PC-3 (cell line): ENCODE measurements at regions not wholly inside any gene's neighbourhood (a gene's known extent, or its start where the extent isn't known, plus 50 kb on each side); places are given as distances from the start of the nearest gene placed in this dataset.

Source experiments
- ATAC-seq: fragments of 200-7000 bp; cut with Tn5 transposase; 2 replicates; pipeline ENCODE4 v1.9.1; 2020; ENCODE audit warnings: mild to moderate bottlenecking, moderate library complexity
- BruUV-seq: library from RNA; stranded (reverse); fragments of 400-500 nt; replicated peaks from 2 replicates; lab custom pipeline; 2021; lab: Mats Ljungman, UMichigan
- CTCF ChIA-PET: fragments of 300-600 bp; sonication (Branson Sonifier 250); formaldehyde crosslinking; loops from one replicate; lab custom pipeline; 2022; ENCODE audit warnings: antibody characterized with exemption; lab: Charles Lee
- POLR2A ChIA-PET: fragments of 300-600 bp; sonication (Branson Sonifier 250); formaldehyde crosslinking; loops from one replicate; lab custom pipeline; 2022; ENCODE audit warnings: antibody characterized with exemption; ENCODE audit not compliant: unreplicated experiment; lab: Charles Lee
- DNase-seq: peaks from one replicate; pipeline ENCODE4 v3.0.0-alpha.2; 2015
- H2AFZ ChIP-seq: fragments of 300-600 bp; sonication (generic); 2 replicates; pipeline ENCODE4 v1.6.0; 2016; ENCODE audit warnings: antibody characterized with exemption, low read length
- H3F3A ChIP-seq: fragments of 300-600 bp; sonication (generic); one replicate; pipeline ENCODE4 v1.6.0; 2017; ENCODE audit warnings: antibody characterized with exemption, low read length, control low read depth, mild to moderate bottlenecking; ENCODE audit not compliant: unreplicated experiment
- H3K27ac ChIP-seq: fragments of 300-600 bp; sonication (generic); 2 replicates; pipeline ENCODE4 v1.5.1; 2016; ENCODE audit warnings: mild to moderate bottlenecking, low read length
- H3K27me3 ChIP-seq: fragments of 300-600 bp; sonication (generic); 2 replicates; pipeline ENCODE4 v1.6.1; 2016; ENCODE audit warnings: low read length, mixed read lengths
- H3K36me3 ChIP-seq: fragments of 300-600 bp; sonication (generic); 2 replicates; pipeline ENCODE4 v1.6.1; 2016; ENCODE audit warnings: low read depth, mixed run types, low read length, mixed read lengths
- H3K4me1 ChIP-seq: fragments of 300-600 bp; sonication (generic); 2 replicates; pipeline ENCODE4 v1.5.1; 2016; ENCODE audit warnings: low read length; ENCODE audit not compliant: insufficient read depth
- H3K4me2 ChIP-seq: fragments of 300-600 bp; sonication (generic); 2 replicates; pipeline ENCODE4 v1.6.0; 2016; ENCODE audit warnings: low read length
- H3K4me3 ChIP-seq: fragments of 300-600 bp; sonication (generic); 2 replicates; pipeline ENCODE4 v1.5.1; 2016; ENCODE audit warnings: mild to moderate bottlenecking, low read length, mixed read lengths
- H3K79me2 ChIP-seq: fragments of 300-600 bp; sonication (generic); 2 replicates; pipeline ENCODE4 v1.6.1; 2017; ENCODE audit warnings: low read length, mixed read lengths
- H3K9ac ChIP-seq: fragments of 300-600 bp; sonication (generic); 2 replicates; pipeline ENCODE4 v1.6.0; 2016; ENCODE audit warnings: mild to moderate bottlenecking, low read length
- H3K9me2 ChIP-seq: fragments of 300-600 bp; sonication (generic); replicated peaks from 2 replicates; pipeline ENCODE4 v1.6.1; 2016; ENCODE audit warnings: mixed run types, low read length, mixed read lengths
- H3K9me3 ChIP-seq: fragments of 300-600 bp; sonication (generic); 2 replicates; pipeline ENCODE4 v1.6.1; 2016; ENCODE audit warnings: low read length, mixed read lengths
- H4K20me1 ChIP-seq: fragments of 300-600 bp; sonication (generic); 2 replicates; pipeline ENCODE4 v1.6.1; 2016; ENCODE audit warnings: low read length, mixed read lengths
- CTCF ChIP-seq: fragments of 300-600 bp; sonication (generic); conservative IDR thresholded peaks from 2 replicates; pipeline ENCODE4 v1.5.1; 2017; ENCODE audit warnings: antibody characterized with exemption, low read depth, mild to moderate bottlenecking, low read length
- EZH2 ChIP-seq: fragments of 300-600 bp; sonication (generic); IDR thresholded peaks from one replicate; pipeline ENCODE4 v1.6.1; 2017; ENCODE audit warnings: antibody characterized with exemption, mild to moderate bottlenecking, low read length; ENCODE audit not compliant: unreplicated experiment
- EZH2phosphoT487 ChIP-seq: fragments of 300-600 bp; sonication (generic); IDR thresholded peaks from 2 replicates; pipeline ENCODE4 v1.6.1; 2018; ENCODE audit warnings: mild to moderate bottlenecking, antibody characterized with exemption, low read length, borderline replicate concordance
- intact Hi-C: fragments of 100-400 bp; cut with micrococcal nuclease; formaldehyde crosslinking; loops from 2 replicates; pipeline ENCODE4 v1.9.0; 2023

- Histone ChIP-seq H3K79me2 (no peaks in the 10 kb centered on the region), H3K36me3 (no peaks in the 10 kb centered on the region), H3K9me3 (no peaks in the 10 kb centered on the region), H3K4me1 (no peaks in the 10 kb centered on the region), H4K20me1 (no peaks in the 10 kb centered on the region), H3F3A (no peaks in the 10 kb centered on the region), H2AFZ (no peak overlapping the region), H3K4me3 (no peak overlapping the region), H3K27ac (no peak overlapping the region), H3K9me2 (no peaks in the 10 kb centered on the region), H3K27me3 (no peaks in the 10 kb centered on the region), H3K4me2 (no peak overlapping the region), H3K9ac (no peak overlapping the region)
- ATAC-seq (no peak), DNase-seq (peak; percentile 2)
- ChIA-PET POLR2A (no interaction called here), CTCF (no interaction called here)
- intact Hi-C loops: no loop called here
- TF ChIP-seq CTCF (no peak), EZH2phosphoT487 (no peak), EZH2 (no peak)
- BruUV-seq: no TSS peak
Measured at GRCh38 chr4:182126096-182126495, 117.1 kb upstream of the TENM3 start.

- Histone ChIP-seq H3K79me2 (no peaks in the 10 kb centered on the region), H2AFZ (no peak overlapping the region), H3K4me1 (no peaks in the 10 kb centered on the region), H3K9ac (no peak overlapping the region), H3F3A (no peaks in the 10 kb centered on the region), H3K4me3 (no peak overlapping the region), H3K27me3 (no peaks in the 10 kb centered on the region), H3K27ac (no peak overlapping the region), H3K9me2 (no peaks in the 10 kb centered on the region), H3K36me3 (no peaks in the 10 kb centered on the region), H4K20me1 (no peaks in the 10 kb centered on the region), H3K4me2 (no peak overlapping the region), H3K9me3 (no peaks in the 10 kb centered on the region)
- BruUV-seq: no TSS peak
- TF ChIP-seq CTCF (no peak), EZH2 (no peak), EZH2phosphoT487 (no peak)
- CTCF ChIA-PET: no interaction called here
- ATAC-seq: no peak
- intact Hi-C loops: no loop called here
- DNase-seq: no peak
- POLR2A ChIA-PET: no interaction called here
Measured at GRCh38 chr4:182126603-182127002, 116.6 kb upstream of the TENM3 start.

GRCh38 chr4:182133033-182133432, 110.2 kb upstream of the TENM3 start:
- no peak overlapping the region for H3K27ac ChIP-seq
- TF ChIP-seq CTCF (no peak), EZH2 (no peak), EZH2phosphoT487 (no peak)
- H3K27me3 ChIP-seq: no peaks in the 10 kb centered on the region
- DNase-seq (no peak), ATAC-seq (no peak)
- no peaks in the 10 kb centered on the region for H3K36me3 ChIP-seq
- no peak overlapping the region for H3K4me3 ChIP-seq
- no TSS peak for BruUV-seq
- H3F3A ChIP-seq: no peaks in the 10 kb centered on the region
- intact Hi-C loops: no loop called here
- no peak overlapping the region for H2AFZ ChIP-seq
- no peaks in the 10 kb centered on the region for H3K79me2 ChIP-seq
- POLR2A ChIA-PET: no interaction called here
- CTCF ChIA-PET: no interaction called here
- no peaks in the 10 kb centered on the region for H3K9me2 ChIP-seq
- H4K20me1 ChIP-seq: no peaks in the 10 kb centered on the region
- no peak overlapping the region for H3K4me2 ChIP-seq
- H3K9me3 ChIP-seq: no peaks in the 10 kb centered on the region
- H3K9ac ChIP-seq: no peak overlapping the region
- H3K4me1 ChIP-seq: no peaks in the 10 kb centered on the region
